COLO668 (cell line): ENCODE measurements at regions not wholly inside any gene's neighbourhood (a gene's known extent, or its start where the extent isn't known, plus 50 kb on each side); places are given as distances from the start of the nearest gene placed in this dataset.
"Not testable (repeated sequence)": the region's sequence is repeated elsewhere in the genome, so short reads cannot be mapped to it uniquely, and the experiment has no call there.

Source experiments
- DNase-seq: peaks from one replicate; lab custom pipeline; 2025; ENCODE audit not compliant: unreplicated experiment; lab: John Stamatoyannopoulos, UW

DNA sequence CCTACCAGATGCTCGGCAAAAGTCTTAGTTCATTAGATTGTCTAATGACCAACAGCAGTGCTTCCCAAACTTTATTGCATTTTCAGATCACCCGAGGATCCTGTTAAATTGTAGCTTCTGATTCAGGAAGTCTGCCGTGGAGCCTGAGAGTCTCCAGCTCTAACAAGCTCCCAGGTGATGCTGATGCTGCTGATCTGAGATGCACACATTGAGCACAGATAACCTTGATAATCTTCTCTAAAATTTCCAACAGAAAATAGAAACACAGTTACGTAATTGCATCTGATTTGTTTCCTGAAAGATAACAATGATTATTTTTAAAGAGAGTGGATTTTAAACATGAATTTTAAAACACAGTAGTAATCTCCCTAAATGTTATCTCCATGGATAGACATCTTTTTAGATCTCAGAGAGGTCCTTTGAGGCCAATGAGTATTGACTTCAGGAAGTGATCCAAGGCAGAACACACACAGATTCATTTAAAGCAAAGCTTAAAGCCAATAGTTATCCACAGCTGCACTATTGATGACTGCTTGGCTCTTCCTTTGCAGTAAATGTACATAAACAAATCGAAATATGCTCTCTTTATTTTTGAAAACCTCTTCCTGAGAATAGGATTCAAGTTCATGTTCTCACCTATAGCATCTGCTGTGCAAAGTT, 122.8 kb upstream of the TNPO1 start:
- no peak for DNase-seq

DNA sequence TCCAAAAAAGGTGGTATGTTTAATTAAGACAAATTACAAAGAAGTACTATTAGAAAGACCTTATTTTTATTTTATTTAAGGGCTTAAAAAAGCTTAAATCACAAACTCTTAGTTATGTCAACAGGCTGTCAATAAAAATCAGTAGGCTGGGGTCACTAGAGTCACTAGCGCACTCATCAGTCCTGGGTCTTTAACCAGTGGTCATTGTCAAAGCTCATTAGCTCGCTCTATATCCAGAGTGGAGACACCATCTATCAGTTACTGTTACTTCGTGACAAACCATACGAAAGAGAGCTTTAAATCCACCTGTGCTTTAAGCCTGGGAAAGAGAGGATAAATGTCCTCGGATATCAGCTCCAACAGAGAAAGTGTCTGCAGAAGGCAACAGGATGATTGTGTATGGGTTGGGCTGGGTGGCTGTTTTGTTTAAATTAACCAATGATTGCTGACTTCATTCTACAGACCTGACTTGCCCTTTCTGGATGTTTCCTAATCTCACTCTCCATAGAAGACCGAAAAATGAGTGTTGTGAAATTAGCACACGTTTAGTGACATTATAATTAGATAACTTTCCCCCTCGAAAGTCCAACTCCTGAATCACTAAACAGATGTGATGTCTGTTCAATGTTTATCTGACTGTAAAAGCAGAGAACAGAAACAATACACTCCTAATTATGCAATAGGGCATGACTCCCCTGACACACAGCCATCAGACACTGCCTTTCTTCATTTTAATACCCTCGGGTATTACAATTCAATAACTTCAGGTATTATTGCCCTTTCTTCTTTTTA, 123.6 kb upstream of the TNPO1 start:
- DNase-seq: no peak

DNA sequence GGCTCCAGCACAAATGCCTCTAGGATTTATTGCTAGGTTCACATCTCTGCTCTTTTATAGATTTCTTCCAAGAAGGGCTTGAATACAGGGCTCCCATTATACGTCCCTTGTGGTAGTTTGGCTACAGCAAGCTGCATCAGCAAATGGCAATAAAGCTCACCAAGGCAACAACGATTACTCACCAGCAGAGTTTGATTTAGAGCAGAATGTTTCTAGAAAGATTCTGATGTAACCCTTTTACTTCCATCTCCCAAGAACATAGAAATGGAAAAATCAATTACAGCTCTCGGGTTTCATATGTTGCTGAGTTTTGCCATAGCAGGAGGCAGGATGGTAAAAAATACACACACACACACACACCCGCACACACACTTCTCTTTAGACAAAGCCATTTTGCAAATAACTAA, 124.2 kb upstream of the TNPO1 start:
- no peak for DNase-seq

DNA sequence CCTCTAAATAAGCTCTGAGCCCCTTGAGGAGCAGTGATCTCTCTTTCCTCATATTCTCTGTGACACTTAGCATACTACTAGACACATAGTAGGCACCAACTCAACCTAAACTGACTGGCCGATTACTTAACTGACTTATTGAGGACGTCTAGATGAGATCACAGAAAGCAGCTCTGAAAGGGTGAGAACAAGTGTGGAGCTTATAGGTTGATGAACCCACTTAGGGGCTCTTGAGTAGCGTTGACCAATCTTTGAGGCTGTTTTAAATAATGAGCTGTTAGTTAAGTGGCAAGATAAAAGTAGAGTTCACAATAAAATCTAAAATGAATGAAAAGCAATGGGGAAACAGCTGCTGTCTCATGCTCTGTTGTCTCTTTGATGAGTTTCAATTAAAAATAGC, 124.7 kb upstream of the TNPO1 start:
- no peak for DNase-seq

DNA sequence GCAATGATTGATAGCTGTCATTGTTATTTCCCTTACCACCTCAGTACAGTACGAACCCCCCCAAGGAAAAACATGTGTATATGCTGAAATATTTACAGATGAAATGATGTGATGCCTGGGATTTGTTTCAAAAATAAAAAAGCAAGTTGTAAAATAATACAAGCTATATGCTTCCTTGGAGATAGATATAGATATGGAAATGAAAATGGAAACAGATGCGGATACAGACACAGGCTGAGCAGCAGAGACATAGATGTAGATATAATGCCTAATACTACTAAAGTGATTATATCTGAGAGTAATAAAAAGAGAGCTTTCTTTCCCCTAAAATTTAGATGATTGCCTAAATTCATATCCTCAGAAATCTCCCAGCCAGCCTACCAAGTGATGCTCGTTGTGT, 127.5 kb upstream of the TNPO1 start:
- no peak for DNase-seq

DNA sequence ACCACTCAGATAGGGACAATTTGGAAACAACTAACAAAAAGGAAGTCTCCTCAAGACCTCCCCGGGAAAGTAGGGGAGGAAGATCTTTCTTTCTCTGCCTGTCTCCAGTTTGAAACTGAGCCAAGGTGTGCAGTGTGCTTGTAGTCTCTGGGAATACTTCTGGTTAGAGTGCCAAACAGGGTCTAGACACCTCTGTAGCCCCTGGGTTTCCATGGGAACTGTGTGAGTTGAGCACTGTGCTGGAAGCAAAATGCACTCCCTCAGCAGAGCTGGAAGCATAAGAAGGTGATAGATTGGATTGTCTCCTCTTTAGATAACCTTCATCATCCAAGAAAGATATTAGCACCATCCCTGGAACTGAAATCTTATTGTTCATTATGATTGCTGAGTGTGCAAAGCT, 129.2 kb upstream of the TNPO1 start:
- no peak for DNase-seq

DNA sequence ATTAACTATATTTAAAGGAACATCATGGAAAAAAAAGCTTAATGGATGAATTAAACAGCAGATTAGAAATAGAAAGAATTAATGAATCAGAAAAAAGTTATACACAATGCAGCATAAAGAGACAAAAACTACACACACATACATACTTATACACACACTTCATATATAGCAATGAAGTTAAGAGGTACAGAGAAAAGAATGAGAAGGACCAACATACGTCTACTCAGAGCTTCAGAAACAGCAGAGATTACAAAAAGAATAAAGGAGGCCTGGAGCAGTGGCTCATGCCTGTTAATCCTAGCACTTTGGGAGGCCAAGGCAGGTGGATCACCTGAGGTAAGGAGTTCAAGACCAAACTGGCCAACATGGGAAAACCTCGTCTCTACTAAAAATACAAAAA, 133.9 kb upstream of the TNPO1 start:
- no peak for DNase-seq

DNA sequence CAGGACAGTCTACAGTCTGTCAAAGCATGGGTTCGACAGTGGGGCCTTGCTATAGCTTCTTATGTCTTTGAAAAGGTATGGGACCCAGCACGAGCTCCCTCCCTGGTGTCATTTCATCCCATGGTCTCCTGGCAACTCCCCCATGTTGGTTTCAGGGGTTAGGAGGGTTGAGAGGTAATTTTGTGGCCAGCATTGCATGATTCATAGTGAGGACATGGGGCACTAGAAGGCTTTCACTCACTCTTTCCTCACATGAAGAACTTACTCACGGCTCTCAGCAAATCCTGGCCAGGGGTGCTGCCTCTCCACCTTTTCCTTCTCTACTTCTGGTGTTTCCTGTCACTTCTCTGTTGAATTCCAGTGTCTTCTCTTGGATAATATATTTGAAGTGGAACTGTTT, 134.7 kb upstream of the TNPO1 start:
- no peak for DNase-seq

DNA sequence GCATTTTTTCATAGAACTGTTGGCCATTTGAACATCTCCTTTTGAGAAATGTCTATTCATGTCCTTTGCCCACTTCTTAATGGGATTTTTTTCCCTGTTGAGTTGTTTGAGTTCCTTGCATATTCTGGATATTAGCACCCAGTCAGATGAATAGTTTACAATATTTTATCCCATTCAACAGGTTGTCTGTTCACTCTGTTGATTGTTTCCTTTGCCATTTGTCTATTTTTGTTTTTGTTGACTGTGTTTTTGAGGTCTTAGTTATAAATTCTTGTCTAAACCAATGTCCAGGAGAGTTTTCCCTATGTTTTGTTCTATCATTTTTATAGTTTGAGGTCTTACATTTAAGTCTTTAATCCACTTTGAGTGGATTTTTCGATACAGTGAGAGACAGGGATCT, 139.0 kb upstream of the TNPO1 start:
- no peak for DNase-seq

DNA sequence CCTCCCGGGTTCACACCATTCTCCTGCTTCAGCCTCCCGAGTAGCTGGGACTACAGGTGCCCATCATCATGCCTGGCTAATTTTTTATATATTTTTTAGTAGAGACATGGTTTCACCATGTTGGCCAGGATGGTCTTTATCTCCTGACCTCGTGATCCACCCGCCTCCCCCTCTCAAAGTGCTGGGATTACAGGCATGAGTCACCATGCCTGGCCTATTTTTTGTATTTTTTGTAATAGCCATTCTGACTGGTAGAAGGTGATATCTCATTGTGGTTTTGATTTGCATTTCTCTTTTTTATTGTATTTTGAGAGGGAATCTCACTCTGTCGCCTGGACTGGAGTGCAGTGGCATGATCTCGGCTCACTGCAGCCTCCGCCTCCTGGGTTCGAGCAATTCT, 139.6 kb upstream of the TNPO1 start:
- DNase-seq: not testable (repeated sequence)

DNA sequence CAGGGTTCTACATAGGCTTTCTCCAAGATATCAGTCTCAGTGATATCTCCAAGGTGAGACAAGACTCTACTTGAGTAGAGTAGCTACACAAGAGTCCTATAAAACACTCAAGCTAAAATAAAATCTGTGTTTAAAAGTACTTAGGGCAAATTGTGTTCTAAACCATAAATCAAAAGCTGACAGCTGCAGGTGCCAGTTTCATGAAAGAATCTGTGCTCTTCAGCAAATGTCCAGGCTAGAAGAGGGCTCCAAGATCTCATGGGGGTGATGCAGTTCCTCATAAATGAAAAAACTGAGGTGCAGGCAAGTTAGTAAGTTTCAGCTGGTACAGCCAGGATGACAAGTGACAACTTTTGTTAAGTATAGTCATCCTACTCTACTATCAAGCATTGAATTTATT, 142.8 kb upstream of the TNPO1 start:
- DNase-seq: no peak

DNA sequence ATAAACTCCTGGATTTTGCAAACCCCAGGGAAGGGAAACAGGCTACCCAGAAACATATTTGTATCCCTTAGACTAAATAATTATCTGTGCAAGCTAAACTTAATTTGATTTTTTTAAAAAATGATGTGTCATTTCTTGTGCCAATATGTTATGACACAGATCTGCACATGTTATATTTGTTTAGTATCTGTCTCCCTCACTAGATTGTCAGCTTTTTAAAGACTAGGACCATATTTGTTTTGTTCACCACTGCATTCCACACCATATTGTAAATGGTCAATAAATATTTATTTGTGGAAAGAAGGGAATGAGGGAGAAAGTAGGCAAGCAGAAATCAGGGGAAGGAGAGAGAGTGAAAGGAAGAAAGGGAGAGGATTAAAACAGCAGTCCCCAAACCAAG, 143.3 kb upstream of the TNPO1 start:
- DNase-seq: no peak

DNA sequence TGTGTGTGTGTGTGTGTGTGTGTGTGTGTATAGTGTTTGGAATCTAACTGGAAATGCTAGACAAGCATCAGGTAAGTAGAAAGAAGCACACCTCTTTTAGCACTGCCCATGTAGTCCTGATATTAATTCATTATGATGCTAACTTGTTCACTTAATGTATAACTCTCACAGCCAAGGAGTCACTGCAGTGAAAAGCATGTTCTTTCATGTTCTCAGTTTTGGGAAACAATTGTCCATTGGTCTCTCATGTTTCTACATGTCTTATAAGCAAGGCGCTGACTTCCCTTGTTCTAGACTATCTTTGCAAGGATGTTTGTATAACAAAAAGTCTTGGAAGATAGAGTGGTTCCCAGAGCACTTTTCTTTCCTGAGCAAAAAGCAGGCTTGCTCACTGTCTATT, 148.8 kb upstream of the TNPO1 start:
- no peak for DNase-seq

DNA sequence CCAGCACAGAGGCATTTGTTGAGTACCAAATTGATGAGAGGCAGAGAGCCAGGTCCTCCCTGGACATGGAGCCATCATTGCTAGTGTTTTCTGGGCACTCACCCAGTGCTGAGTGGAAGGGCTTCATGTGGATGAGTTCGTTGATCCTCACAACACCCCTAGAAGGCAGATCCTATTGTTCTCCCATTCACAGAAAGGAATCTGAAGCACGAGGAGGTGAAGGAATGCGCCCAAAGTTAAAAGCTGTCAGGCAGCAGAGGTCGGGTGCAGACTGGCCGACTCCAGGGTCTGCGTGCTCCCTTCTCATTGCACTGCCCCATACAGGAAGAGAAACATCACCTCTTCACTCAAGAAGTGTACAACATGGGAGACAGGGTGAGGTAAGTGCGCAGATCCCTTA, 153.5 kb upstream of the TNPO1 start:
- no peak for DNase-seq

DNA sequence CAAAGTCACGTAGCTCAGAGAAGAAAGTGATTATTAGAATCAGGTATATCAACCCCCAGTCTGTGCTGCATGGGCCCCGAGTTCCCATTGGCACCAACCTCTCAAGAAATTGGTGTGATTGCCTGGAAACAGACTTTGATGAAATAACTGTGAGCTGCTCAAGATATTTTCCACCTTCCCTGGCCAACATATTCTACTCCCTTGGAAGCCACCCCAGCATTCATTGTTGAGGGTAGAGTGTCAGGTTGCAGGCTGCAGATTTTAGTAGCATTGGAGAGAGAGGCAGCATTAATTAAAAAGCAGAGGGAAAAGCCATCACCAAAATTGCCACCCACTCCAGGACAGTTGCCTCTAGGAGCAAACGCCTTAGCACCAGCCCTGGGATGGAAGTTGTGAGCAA, 154.2 kb upstream of the TNPO1 start:
- no peak for DNase-seq

DNA sequence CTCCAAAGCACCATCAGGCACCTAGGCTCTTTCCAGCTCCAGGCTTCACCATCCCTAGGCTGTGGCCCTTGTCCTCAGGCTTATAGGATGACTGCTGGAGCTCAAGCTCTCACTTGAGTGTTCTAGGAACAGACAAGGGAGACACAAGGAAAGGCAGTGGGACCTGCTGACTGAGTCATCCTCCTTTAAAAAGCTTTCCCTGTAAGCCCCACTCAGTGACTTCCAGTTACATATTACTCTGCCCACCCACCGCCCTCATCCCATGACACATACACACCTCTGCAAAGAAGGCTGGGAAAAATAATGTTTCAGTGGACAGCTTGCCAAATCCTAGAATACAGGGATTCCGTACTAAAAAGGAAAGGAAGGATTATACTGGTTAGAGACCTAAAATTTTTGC, 154.2 kb upstream of the ZNF366 start:
- peak; percentile 13 for DNase-seq

DNA sequence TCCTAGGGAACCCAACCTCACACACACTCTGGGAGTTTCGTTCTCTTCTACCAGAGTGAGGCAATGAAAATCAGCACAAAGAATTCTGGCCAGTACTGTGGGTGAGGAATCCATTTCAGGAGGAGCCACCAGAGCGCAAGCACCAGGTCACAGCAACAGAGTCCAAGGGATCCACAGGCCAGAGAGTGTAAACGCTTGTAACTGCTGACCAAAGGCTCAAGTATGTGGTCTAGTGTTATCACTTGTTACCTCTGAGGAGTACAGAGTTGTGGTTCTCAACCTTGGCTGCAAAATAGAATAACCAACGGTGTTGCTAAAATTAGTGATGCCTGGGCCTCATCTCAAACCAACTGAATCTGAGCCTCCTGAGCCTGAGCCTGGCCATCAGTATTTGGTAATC, 152.5 kb upstream of the ZNF366 start:
- DNase-seq: no peak

DNA sequence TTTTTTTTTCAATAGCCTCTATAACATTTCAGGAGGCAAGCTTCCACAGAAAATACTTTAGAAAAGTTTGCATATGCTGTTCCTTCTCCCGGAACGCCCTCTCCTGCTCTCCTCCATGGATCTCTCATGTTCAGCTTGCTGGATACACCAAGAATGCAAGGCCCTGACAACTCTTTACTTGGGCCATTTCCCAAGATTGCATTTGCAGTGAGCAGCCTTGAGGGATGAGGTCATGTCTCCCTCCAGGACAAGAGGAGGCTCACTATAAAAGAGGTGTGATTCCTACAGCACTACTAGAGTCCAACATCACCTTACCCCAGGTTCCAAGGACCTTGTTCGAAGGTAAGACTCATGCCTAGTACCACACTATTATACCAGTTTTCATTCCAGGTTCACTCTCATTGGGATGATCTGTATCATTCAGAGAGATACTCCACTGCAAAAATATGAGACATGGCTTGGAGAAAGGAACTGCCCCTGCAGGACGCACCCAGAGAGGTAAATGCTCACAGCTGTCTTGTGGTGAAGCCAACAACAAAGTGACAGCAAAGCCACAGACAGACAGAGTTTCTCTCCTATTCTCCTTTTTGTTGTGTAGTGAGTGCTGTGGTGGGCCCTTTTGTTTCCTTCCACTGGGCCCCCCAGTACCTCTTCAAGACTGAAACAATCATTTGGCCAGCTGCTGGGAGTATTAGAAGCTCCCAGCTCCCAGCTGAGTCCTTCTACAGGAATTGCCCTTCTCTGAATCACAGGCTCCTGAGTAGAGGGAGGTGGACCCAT, 151.7 kb upstream of the ZNF366 start:
- no peak for DNase-seq

DNA sequence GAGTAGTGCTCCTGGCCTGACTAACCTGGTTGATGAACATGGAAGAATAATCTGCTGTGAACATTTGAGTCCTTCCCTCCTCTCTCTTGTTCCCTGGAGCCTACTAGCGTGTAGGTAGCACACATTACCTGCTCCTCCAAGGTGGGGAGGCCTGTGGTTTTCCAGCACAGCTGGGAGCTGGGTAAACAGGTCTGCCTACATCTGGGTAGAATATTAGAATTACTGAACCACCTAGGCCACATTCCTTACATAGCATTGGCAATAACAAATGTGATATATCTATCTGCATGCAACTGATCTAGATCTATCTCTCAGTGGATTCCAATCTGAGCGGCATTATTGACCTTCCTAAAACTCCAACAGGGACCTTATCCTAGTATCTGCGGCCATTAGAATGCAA, 151.0 kb upstream of the ZNF366 start:
- no peak for DNase-seq

DNA sequence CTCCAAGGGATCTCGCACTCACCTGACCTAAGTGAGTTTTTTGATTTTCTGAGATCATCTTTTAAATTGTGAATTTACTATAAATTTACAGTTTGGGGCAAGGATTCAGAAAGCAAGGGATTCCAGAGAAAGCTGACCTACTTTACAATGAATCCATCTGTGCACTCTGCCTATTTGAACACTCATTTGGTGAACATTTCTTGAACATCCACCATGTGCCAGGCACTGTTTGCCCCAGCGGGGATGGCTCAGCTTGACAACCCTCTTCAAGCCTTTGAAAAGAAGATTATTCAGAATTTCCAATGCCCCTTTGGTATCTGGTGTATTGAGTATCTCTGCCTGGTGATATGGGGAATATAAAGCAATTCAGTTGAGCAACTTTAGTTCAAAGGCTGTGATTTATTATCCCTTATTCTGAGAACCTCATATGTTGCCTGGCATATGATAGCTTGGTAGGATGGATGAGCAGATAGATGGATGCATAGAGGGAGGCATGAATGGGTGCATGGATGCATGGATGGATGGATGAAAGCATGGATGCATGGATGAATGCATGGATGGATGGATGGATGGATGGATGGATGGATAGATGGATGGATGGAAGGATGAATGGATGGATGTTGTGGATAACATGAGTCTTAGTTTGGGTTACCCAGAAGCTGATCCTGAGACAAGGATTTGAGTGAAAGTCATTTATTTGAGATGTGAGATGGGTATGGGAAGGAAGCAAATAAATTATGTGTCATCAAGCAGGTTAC, 149.7 kb upstream of the ZNF366 start:
- no peak for DNase-seq

DNA sequence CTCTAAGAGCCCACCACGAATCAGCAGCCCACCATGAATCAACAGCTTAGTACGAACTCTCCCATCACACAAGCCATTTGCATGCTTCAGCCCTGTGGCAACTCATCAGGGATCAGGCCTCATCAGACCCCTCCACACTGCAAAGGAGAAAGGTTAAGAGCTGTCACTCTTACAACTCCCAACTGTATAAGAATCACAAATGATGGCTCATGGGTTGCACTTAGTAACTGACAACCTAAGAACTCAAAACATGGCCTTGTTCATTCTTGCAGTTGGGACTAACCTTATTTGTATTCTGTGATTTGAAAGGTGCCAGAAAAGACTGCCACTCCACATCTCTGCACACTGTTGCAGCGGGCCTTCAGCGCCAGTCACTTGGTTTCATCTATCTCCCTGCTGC, 149.1 kb upstream of the ZNF366 start:
- DNase-seq: no peak
